ENCODE measurements at regions not wholly inside any gene's neighbourhood (a gene's known extent, or its start where the extent isn't known, plus 50 kb on each side); places are given as distances from the start of the nearest gene placed in this dataset.

DNA sequence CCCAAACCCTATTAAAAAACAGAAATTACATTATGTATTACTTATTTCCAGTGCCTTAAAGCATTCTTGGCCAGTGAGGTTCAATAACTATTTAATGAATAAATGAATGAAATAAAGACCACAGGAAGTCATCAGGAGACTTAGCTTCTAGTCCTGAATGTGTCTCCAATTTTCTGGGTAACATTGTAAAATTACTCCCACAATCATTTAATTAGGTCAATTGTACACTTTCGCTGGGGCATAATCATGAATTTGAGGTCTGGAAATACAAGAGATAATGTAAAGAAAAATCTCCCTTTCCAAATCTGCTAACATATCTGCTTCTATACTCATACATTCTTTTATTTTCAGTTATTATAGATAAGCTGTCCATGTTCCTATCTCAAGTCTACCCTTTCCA is 199.2 kb downstream of the TLR4 start:
- H3K27ac ChIP-seq (ENCODE audit: low read depth, low read length, poor library complexity, severe bottlenecking) = no peak overlapping the region
- H3K4me2 ChIP-seq (ENCODE audit: low read length) = no peak overlapping the region
- H3K27me3 ChIP-seq (ENCODE audit: insufficient read depth, low read length) = no peaks in the 10 kb centered on the region
- no peak overlapping the region for H3K9ac ChIP-seq (ENCODE audit: low read length)
- H2AFZ ChIP-seq (ENCODE audit: low read length) = no peak overlapping the region
- no peaks in the 10 kb centered on the region for H3F3A ChIP-seq (ENCODE audit: insufficient read depth, low read length)
- no peaks in the 10 kb centered on the region for H3K36me3 ChIP-seq (ENCODE audit: insufficient read depth, low read length)
- H3K79me2 ChIP-seq (ENCODE audit: insufficient read depth, low read length) = no peaks in the 10 kb centered on the region
- H3K9me3 ChIP-seq (ENCODE audit: low read length) = no peaks in the 10 kb centered on the region
- no peaks in the 10 kb centered on the region for H4K20me1 ChIP-seq (ENCODE audit: insufficient read depth, low read length)
- H3K4me1 ChIP-seq (ENCODE audit: insufficient read depth, low read length, severe bottlenecking) = no peaks in the 10 kb centered on the region
- TF ChIP-seq, protein P1, sequence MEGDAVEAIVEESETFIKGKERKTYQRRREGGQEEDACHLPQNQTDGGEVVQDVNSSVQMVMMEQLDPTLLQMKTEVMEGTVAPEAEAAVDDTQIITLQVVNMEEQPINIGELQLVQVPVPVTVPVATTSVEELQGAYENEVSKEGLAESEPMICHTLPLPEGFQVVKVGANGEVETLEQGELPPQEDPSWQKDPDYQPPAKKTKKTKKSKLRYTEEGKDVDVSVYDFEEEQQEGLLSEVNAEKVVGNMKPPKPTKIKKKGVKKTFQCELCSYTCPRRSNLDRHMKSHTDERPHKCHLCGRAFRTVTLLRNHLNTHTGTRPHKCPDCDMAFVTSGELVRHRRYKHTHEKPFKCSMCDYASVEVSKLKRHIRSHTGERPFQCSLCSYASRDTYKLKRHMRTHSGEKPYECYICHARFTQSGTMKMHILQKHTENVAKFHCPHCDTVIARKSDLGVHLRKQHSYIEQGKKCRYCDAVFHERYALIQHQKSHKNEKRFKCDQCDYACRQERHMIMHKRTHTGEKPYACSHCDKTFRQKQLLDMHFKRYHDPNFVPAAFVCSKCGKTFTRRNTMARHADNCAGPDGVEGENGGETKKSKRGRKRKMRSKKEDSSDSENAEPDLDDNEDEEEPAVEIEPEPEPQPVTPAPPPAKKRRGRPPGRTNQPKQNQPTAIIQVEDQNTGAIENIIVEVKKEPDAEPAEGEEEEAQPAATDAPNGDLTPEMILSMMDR (IDR thresholded peaks at IDR 0.05; ENCODE audit: low read length) = no peak
- no peak for TF ChIP-seq EZH2 (IDR thresholded peaks at IDR 0.05; ENCODE audit: borderline replicate concordance, low read length)
- no peaks in the 10 kb centered on the region for H3K9me2 ChIP-seq (ENCODE audit: low read depth, low read length)
- no peak overlapping the region for H3K4me3 ChIP-seq (ENCODE audit: low read depth, low read length, poor library complexity, severe bottlenecking)

DNA sequence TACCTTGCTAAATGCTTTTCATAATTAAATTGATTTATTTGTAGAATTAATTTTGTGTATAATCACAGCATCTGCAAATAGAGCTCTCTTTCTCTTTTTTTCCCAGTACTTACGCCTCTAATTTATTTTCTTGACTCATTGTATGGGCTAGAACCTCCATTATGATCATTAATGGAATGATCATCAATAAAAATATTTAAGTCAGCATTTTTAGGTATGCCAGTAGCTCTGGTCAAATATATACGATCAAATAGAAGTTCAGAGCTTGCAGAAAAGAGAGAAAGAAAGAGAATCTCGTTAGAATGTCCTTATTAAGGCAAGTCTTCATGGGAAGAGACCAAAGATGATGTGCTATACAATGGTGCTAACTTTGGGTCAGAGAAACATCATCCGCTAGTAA is 202.6 kb downstream of the TLR4 start:
- no peak overlapping the region for H3K4me2 ChIP-seq (ENCODE audit: low read length)

DNA sequence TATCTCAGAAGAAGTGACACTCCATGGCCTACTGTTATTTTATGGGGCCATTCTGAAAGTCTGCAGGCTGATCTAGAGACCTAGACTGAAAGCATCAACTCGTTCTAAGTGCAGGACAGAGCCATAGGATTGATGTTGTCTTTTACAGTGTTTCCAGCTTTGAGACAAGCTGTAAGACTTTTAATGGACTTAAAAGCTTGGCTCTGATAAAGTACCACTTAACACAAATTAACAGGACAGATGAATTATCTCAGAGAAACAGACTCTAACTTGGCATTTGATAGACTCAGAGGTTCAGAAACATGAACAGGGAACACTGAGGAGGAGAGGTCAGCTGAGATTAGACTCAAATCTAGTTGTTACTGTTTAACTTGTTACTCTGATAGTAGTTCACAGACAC is 203.2 kb downstream of the TLR4 start:
- TF ChIP-seq EZH2 (IDR thresholded peaks at IDR 0.05; ENCODE audit: borderline replicate concordance, low read length) = no peak
- TF ChIP-seq, protein P1 (IDR thresholded peaks at IDR 0.05; ENCODE audit: low read length) = no peak
- H3K79me2 ChIP-seq (ENCODE audit: insufficient read depth, low read length) = no peaks in the 10 kb centered on the region
- H3K4me1 ChIP-seq (ENCODE audit: insufficient read depth, low read length, severe bottlenecking) = no peaks in the 10 kb centered on the region
- H3K9me3 ChIP-seq (ENCODE audit: low read length) = no peaks in the 10 kb centered on the region
- H4K20me1 ChIP-seq (ENCODE audit: insufficient read depth, low read length) = no peaks in the 10 kb centered on the region
- H3K9me2 ChIP-seq (ENCODE audit: low read depth, low read length) = no peaks in the 10 kb centered on the region
- H3K4me2 ChIP-seq (ENCODE audit: low read length) = no peak overlapping the region
- H3K27me3 ChIP-seq (ENCODE audit: insufficient read depth, low read length) = no peaks in the 10 kb centered on the region
- H3F3A ChIP-seq (ENCODE audit: insufficient read depth, low read length) = no peaks in the 10 kb centered on the region
- H3K27ac ChIP-seq (ENCODE audit: low read depth, low read length, poor library complexity, severe bottlenecking) = no peak overlapping the region
- no peak overlapping the region for H3K4me3 ChIP-seq (ENCODE audit: low read depth, low read length, poor library complexity, severe bottlenecking)
- no peaks in the 10 kb centered on the region for H3K36me3 ChIP-seq (ENCODE audit: insufficient read depth, low read length)
- H2AFZ ChIP-seq (ENCODE audit: low read length) = no peak overlapping the region
- no peak overlapping the region for H3K9ac ChIP-seq (ENCODE audit: low read length)

More for the DNA sequence above, 202.6 kb downstream of the TLR4 start:
- H2AFZ ChIP-seq (ENCODE audit: low read length) = no peak overlapping the region
- H3K4me3 ChIP-seq (ENCODE audit: low read depth, low read length, poor library complexity, severe bottlenecking) = no peak overlapping the region
- H3K9me2 ChIP-seq (ENCODE audit: low read depth, low read length) = no peaks in the 10 kb centered on the region
- TF ChIP-seq, protein P1 (IDR thresholded peaks at IDR 0.05; ENCODE audit: low read length) = no peak
- TF ChIP-seq EZH2 (IDR thresholded peaks at IDR 0.05; ENCODE audit: borderline replicate concordance, low read length) = no peak
- no peaks in the 10 kb centered on the region for H4K20me1 ChIP-seq (ENCODE audit: insufficient read depth, low read length)
- no peaks in the 10 kb centered on the region for H3F3A ChIP-seq (ENCODE audit: insufficient read depth, low read length)
- H3K36me3 ChIP-seq (ENCODE audit: insufficient read depth, low read length) = no peaks in the 10 kb centered on the region
- no peaks in the 10 kb centered on the region for H3K79me2 ChIP-seq (ENCODE audit: insufficient read depth, low read length)
- no peak overlapping the region for H3K27ac ChIP-seq (ENCODE audit: low read depth, low read length, poor library complexity, severe bottlenecking)
- H3K9ac ChIP-seq (ENCODE audit: low read length) = no peak overlapping the region
- no peaks in the 10 kb centered on the region for H3K4me1 ChIP-seq (ENCODE audit: insufficient read depth, low read length, severe bottlenecking)
- no peaks in the 10 kb centered on the region for H3K9me3 ChIP-seq (ENCODE audit: low read length)
- no peaks in the 10 kb centered on the region for H3K27me3 ChIP-seq (ENCODE audit: insufficient read depth, low read length)

All from OCI-LY1 (cell line).